Uterus (tissue), 2 donors: ENCODE measurements at regions not wholly inside any gene's neighbourhood (a gene's known extent, or its start where the extent isn't known, plus 50 kb on each side); places are given as distances from the start of the nearest gene placed in this dataset.

Experiments
- POLR2A ChIP-seq, 2 donors: fragments of 450-650 bp; IDR thresholded peaks; one replicate each; pipeline ENCODE4 v1.6.1; 2016; ENCODE audit warnings: antibody characterized with exemption in 2 of 2, mild to moderate bottlenecking in 1 of 2, moderate library complexity in 1 of 2
- TF ChIP-seq, protein P1 (sequence below), 4 experiments: fragments of 200-600 bp in 2 of 4; fragments of 450-650 bp in 2 of 4; sonication (generic) in 2 of 4; IDR thresholded peaks; one replicate each; pipeline ENCODE4 v1.5.1; 2016 to 2019; ENCODE audit warnings: antibody characterized with exemption in 4 of 4, mild to moderate bottlenecking in 2 of 4, moderate library complexity in 1 of 4

- TF ChIP-seq, protein P1, sequence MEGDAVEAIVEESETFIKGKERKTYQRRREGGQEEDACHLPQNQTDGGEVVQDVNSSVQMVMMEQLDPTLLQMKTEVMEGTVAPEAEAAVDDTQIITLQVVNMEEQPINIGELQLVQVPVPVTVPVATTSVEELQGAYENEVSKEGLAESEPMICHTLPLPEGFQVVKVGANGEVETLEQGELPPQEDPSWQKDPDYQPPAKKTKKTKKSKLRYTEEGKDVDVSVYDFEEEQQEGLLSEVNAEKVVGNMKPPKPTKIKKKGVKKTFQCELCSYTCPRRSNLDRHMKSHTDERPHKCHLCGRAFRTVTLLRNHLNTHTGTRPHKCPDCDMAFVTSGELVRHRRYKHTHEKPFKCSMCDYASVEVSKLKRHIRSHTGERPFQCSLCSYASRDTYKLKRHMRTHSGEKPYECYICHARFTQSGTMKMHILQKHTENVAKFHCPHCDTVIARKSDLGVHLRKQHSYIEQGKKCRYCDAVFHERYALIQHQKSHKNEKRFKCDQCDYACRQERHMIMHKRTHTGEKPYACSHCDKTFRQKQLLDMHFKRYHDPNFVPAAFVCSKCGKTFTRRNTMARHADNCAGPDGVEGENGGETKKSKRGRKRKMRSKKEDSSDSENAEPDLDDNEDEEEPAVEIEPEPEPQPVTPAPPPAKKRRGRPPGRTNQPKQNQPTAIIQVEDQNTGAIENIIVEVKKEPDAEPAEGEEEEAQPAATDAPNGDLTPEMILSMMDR (IDR thresholded peaks at IDR 0.05), result no peak
- TF ChIP-seq POLR2A (IDR thresholded peaks at IDR 0.05), result no peak
Observed at GRCh38 chr14:34195964-34196363, 245.1 kb upstream of the EGLN3 start.
